ENCODE measurements at regions not wholly inside any gene's neighbourhood (a gene's known extent, or its start where the extent isn't known, plus 50 kb on each side); places are given as distances from the start of the nearest gene placed in this dataset.

DNA sequence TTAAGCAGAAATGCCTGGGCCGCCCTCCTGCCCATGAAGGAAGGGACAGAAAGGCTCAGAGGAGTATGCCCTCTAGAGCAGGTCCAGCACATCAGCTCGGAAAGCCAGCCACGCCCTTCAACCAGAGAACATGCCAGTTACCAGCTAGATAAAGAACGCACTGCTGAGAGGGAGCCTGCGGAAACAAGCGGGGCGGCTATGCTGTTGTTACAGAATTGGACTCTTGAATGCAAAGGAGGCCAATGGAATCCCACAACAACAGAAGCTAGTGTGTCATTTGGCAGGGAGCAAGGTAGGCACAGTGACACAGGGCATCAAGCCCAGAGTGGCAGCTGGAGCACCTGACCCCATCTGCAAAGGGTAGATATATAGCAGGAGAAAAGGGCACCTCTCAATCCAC lies 242.9 kb upstream of the ID2 start:
- Histone ChIP-seq H3K9me3 (no peaks in the 10 kb centered on the region), H3K27me3 (no peaks in the 10 kb centered on the region), H3K4me3 (no peak overlapping the region), H3K36me3 (no peaks in the 10 kb centered on the region), H3K4me1 (no peaks in the 10 kb centered on the region), H3K27ac (no peak overlapping the region)
- TF ChIP-seq POLR2A (IDR thresholded peaks at IDR 0.05), result no peak
- TF ChIP-seq, protein P1, sequence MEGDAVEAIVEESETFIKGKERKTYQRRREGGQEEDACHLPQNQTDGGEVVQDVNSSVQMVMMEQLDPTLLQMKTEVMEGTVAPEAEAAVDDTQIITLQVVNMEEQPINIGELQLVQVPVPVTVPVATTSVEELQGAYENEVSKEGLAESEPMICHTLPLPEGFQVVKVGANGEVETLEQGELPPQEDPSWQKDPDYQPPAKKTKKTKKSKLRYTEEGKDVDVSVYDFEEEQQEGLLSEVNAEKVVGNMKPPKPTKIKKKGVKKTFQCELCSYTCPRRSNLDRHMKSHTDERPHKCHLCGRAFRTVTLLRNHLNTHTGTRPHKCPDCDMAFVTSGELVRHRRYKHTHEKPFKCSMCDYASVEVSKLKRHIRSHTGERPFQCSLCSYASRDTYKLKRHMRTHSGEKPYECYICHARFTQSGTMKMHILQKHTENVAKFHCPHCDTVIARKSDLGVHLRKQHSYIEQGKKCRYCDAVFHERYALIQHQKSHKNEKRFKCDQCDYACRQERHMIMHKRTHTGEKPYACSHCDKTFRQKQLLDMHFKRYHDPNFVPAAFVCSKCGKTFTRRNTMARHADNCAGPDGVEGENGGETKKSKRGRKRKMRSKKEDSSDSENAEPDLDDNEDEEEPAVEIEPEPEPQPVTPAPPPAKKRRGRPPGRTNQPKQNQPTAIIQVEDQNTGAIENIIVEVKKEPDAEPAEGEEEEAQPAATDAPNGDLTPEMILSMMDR (IDR thresholded peaks at IDR 0.05), result no peak
- no peak for DNase-seq
- intact Hi-C loops (cut with DNase I; ENCODE audit: low total_unique reads), result no loop called here

DNA sequence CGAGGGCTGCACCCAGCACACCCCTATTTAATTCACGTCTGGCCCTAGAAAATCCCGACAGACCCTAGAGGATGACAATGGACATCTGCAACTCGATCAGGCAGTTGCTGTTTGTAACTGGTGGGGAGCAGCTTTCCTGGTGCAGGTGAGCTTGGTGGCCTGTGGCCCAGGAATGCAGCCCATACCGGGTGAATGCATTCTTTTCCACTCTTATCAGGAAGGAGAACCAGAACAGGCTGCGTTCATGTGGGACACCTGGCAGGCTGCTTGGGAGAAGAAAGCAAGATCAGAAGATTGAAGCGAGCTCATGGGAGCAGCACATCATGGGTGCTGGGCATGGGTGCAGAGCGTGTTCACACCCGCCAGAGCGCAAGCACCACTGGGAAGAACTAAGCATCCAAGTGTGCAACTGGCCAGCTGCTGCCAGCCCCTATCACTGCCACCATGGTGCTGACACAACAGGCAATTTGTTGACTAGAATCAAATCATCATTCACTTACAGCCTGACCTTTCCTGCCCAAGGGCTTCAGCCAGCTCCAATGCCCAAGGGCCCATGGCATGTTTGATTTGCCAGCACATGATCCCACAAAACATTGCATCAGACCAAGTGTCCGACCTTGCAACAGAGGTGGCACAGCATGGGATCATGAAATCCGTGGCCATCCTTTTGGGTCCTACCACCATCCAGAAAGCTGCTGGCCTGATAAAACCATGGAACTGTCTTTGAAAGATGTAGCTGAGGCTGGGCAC lies 241.7 kb upstream of the ID2 start:
- intact Hi-C loops (cut with DNase I; ENCODE audit: low total_unique reads), result no loop called here
- no peak for DNase-seq
- Histone ChIP-seq H3K4me1 (no peaks in the 10 kb centered on the region), H3K9me3 (no peaks in the 10 kb centered on the region), H3K36me3 (no peaks in the 10 kb centered on the region), H3K27ac (no peak overlapping the region), H3K27me3 (no peaks in the 10 kb centered on the region), H3K4me3 (no peak overlapping the region)
- TF ChIP-seq, protein P1 (IDR thresholded peaks at IDR 0.05), result no peak
- TF ChIP-seq POLR2A (IDR thresholded peaks at IDR 0.05), result no peak

DNA sequence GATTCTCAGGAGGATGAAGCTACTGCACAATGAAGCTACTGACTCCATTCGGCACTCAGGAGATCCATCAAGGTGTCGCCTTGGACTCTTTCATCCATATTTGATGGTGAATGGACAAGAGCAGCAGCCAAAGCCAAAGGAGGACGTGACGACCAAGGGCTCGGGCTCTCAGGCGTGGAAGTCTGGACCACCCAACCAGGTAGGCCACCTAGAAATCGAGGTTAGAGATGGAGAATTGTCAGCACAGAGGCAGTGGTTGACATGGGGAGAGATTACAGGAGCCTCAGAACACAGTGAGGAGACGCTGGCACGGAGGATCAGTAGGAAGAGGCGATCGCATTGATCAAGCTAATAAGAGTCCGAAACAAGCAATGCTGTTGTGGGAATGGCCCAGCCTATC lies 240.5 kb upstream of the ID2 start:
- no peaks in the 10 kb centered on the region for H3K9me3 ChIP-seq
- DNase-seq, result no peak
- TF ChIP-seq, protein P1 (IDR thresholded peaks at IDR 0.05), result no peak
- TF ChIP-seq POLR2A (IDR thresholded peaks at IDR 0.05), result no peak
- H3K4me1 ChIP-seq, result no peaks in the 10 kb centered on the region
- H3K4me3 ChIP-seq, result no peak overlapping the region
- no peaks in the 10 kb centered on the region for H3K27me3 ChIP-seq
- no peaks in the 10 kb centered on the region for H3K36me3 ChIP-seq
- no peak overlapping the region for H3K27ac ChIP-seq
- intact Hi-C loops (cut with DNase I; ENCODE audit: low total_unique reads), result no loop called here

- TF ChIP-seq POLR2A (IDR thresholded peaks at IDR 0.05), result no peak
- TF ChIP-seq, protein P1 (IDR thresholded peaks at IDR 0.05), result no peak
- Histone ChIP-seq H3K27me3 (no peaks in the 10 kb centered on the region), H3K4me1 (no peaks in the 10 kb centered on the region), H3K36me3 (no peaks in the 10 kb centered on the region), H3K4me3 (no peak overlapping the region), H3K9me3 (no peaks in the 10 kb centered on the region), H3K27ac (no peak overlapping the region)
- intact Hi-C loops (cut with DNase I; ENCODE audit: low total_unique reads), result no loop called here
- no peak for DNase-seq
These were observed 239.9 kb upstream of the ID2 start for GRCh38 chr2:8441986-8442385.

- intact Hi-C loops (cut with DNase I; ENCODE audit: low total_unique reads), result no loop called here
- H3K4me1 ChIP-seq, result no peaks in the 10 kb centered on the region
- TF ChIP-seq POLR2A (IDR thresholded peaks at IDR 0.05), result no peak
- TF ChIP-seq, protein P1 (IDR thresholded peaks at IDR 0.05), result no peak
- no peaks in the 10 kb centered on the region for H3K27me3 ChIP-seq
- H3K36me3 ChIP-seq, result no peaks in the 10 kb centered on the region
- H3K4me3 ChIP-seq, result no peak overlapping the region
- H3K27ac ChIP-seq, result no peak overlapping the region
- DNase-seq, result no peak
- no peaks in the 10 kb centered on the region for H3K9me3 ChIP-seq
These were observed 238.9 kb upstream of the ID2 start for GRCh38 chr2:8442833-8443486.
